IMR-90 (cell line): ENCODE measurements at regions not wholly inside any gene's neighbourhood (a gene's known extent, or its start where the extent isn't known, plus 50 kb on each side); places are given as distances from the start of the nearest gene placed in this dataset.

Experiments
- ATAC-seq: fragments of 200-7000 bp; cut with Tn5 transposase; 2 replicates; pipeline ENCODE4 v1.9.1; 2020; ENCODE audit warnings: low read depth, mild to moderate bottlenecking, moderate library complexity
- BruUV-seq: library from RNA; stranded (reverse); fragments of 400-500 nt; replicated peaks from 2 replicates; lab custom pipeline; 2021; lab: Mats Ljungman, UMichigan
- CTCF ChIA-PET: fragments of 300-600 bp; formaldehyde crosslinking; extraction: SDS; loops from one replicate; lab custom pipeline; 2021; ENCODE audit warnings: antibody characterized with exemption; lab: Yijun Ruan, JAX
- POLR2A ChIA-PET: fragments of 300-600 bp; sonication (Branson Sonifier 250); formaldehyde crosslinking; loops from one replicate; lab custom pipeline; 2022; ENCODE audit warnings: antibody characterized with exemption; ENCODE audit not compliant: unreplicated experiment; lab: Charles Lee
- DNase-seq: peaks from one replicate; pipeline ENCODE4 v3.0.0; 2013
- H2AFZ ChIP-seq: replicated peaks from 2 replicates; pipeline ENCODE3; 2013; ENCODE audit warnings: low read length, mild to moderate bottlenecking; ENCODE audit not compliant: poor library complexity
- H2AK5ac ChIP-seq: 2 replicates; pipeline ENCODE4 v1.6.1; 2013; ENCODE audit warnings: low read depth, low read length, inconsistent platforms
- H2AK9ac ChIP-seq: replicated peaks from 2 replicates; pipeline ENCODE3; 2013; ENCODE audit warnings: mild to moderate bottlenecking, low read depth, low read length, moderate library complexity; ENCODE audit not compliant: poor library complexity
- H2BK120ac ChIP-seq: 2 replicates; pipeline ENCODE4 v1.6.1; 2013; ENCODE audit warnings: low read depth, low read length, inconsistent platforms
- H2BK15ac ChIP-seq: 3 replicates; pipeline ENCODE4 v1.6.1; 2013; ENCODE audit warnings: low read depth, low read length, inconsistent platforms
- H2BK20ac ChIP-seq: 2 replicates; pipeline ENCODE4 v1.6.1; 2013; ENCODE audit warnings: low read depth, mild to moderate bottlenecking, inconsistent platforms, low read length, moderate library complexity
- H2BK5ac ChIP-seq: 2 replicates; pipeline ENCODE4 v1.6.1; 2013; ENCODE audit warnings: mild to moderate bottlenecking, low read depth, low read length, inconsistent platforms; ENCODE audit not compliant: poor library complexity, severe bottlenecking
- H3K14ac ChIP-seq: replicated peaks from 2 replicates; pipeline ENCODE4 v1.6.1; 2013; ENCODE audit warnings: low read depth, low read length, inconsistent platforms
- H3K18ac ChIP-seq: 2 replicates; pipeline ENCODE4 v1.6.1; 2013; ENCODE audit warnings: low read depth, low read length, control low read depth
- H3K23ac ChIP-seq: 2 replicates; pipeline ENCODE4 v1.6.1; 2013; ENCODE audit warnings: low read depth, low read length, inconsistent platforms
- H3K27ac ChIP-seq: 2 replicates; pipeline ENCODE4 v1.5.1; 2013; ENCODE audit warnings: mild to moderate bottlenecking, control low read depth, low read length; ENCODE audit not compliant: insufficient read depth
- H3K27me3 ChIP-seq: 2 replicates; pipeline ENCODE4 v1.6.1; 2013; ENCODE audit warnings: low read length; ENCODE audit not compliant: control insufficient read depth, insufficient read depth
- H3K36me3 ChIP-seq: 2 replicates; pipeline ENCODE4 v1.6.1; 2013; ENCODE audit warnings: low read length, mixed read lengths; ENCODE audit not compliant: control insufficient read depth, insufficient read depth
- H3K4ac ChIP-seq: 2 replicates; pipeline ENCODE4 v1.6.1; 2013; ENCODE audit warnings: low read depth, low read length, inconsistent platforms
- H3K4me1 ChIP-seq: 2 replicates; pipeline ENCODE4 v1.6.1; 2013; ENCODE audit warnings: low read length, mixed read lengths; ENCODE audit not compliant: control insufficient read depth, insufficient read depth
- H3K4me2 ChIP-seq: 2 replicates; pipeline ENCODE4 v1.6.1; 2013; ENCODE audit warnings: low read depth, mild to moderate bottlenecking, control low read depth, low read length, moderate library complexity
- H3K4me3 ChIP-seq: 2 replicates; pipeline ENCODE4 v1.5.1; 2013; ENCODE audit warnings: low read depth, mild to moderate bottlenecking, control low read depth, low read length, moderate library complexity; ENCODE audit not compliant: insufficient read depth
- H3K56ac ChIP-seq: 2 replicates; pipeline ENCODE4 v1.6.1; 2013; ENCODE audit warnings: low read length, inconsistent platforms; ENCODE audit not compliant: insufficient read depth; ENCODE audit errors: extremely low read depth
- H3K79me1 ChIP-seq, 2 experiments: 2 replicates each; pipeline ENCODE4 v1.6.1; 2013; ENCODE audit warnings: low read length in 2 of 2, inconsistent platforms in 1 of 2, low read depth in 1 of 2
- H3K9ac ChIP-seq: 2 replicates; pipeline ENCODE4 v1.6.1; 2013; ENCODE audit warnings: low read depth, low read length, control low read depth
- H3K9me1 ChIP-seq: 2 replicates; pipeline ENCODE4 v1.6.1; 2013; ENCODE audit warnings: low read length, inconsistent platforms; ENCODE audit not compliant: insufficient read depth
- H3K9me3 ChIP-seq: 2 replicates; pipeline ENCODE4 v1.6.1; 2013; ENCODE audit warnings: low read length; ENCODE audit not compliant: control insufficient read depth, insufficient read depth
- H4K20me1 ChIP-seq: 2 replicates; pipeline ENCODE4 v1.6.1; 2013; ENCODE audit warnings: low read length, inconsistent platforms; ENCODE audit not compliant: insufficient read depth
- H4K5ac ChIP-seq: 2 replicates; pipeline ENCODE4 v1.6.1; 2013; ENCODE audit warnings: mild to moderate bottlenecking, low read depth, low read length, control low read depth
- H4K8ac ChIP-seq, 2 experiments: 2 replicates each; pipeline ENCODE4 v1.6.1; 2013; ENCODE audit warnings: low read depth in 2 of 2, low read length in 2 of 2, control low read depth in 1 of 2, inconsistent platforms in 1 of 2
- H4K91ac ChIP-seq: 2 replicates; pipeline ENCODE4 v1.6.1; 2013; ENCODE audit warnings: low read depth, low read length, inconsistent platforms; ENCODE audit not compliant: insufficient read depth
- BHLHE40 ChIP-seq: fragments of 150-350 bp; IDR thresholded peaks from 2 replicates; pipeline ENCODE4 v1.6.1; 2016; ENCODE audit warnings: mild to moderate bottlenecking, low read depth, low read length
- CEBPB ChIP-seq: IDR thresholded peaks from 2 replicates; pipeline ENCODE4 v1.6.1; 2012; ENCODE audit warnings: low read depth, low read length, improper control_type of control experiment
- CTCF ChIP-seq: conservative IDR thresholded peaks from 2 replicates; pipeline ENCODE4 v1.5.1; 2012; ENCODE audit warnings: mild to moderate bottlenecking, low read depth, low read length, improper control_type of control experiment
- ELK1 ChIP-seq: fragments of 150-350 bp; IDR thresholded peaks from 2 replicates; pipeline ENCODE4 v1.6.1; 2016; ENCODE audit warnings: low read depth, mild to moderate bottlenecking, low read length, moderate library complexity, borderline replicate concordance
- FOS ChIP-seq: fragments of 150-350 bp; IDR thresholded peaks from 2 replicates; pipeline ENCODE4 v1.6.1; 2016; ENCODE audit warnings: low read depth, low read length
- MAFK ChIP-seq: IDR thresholded peaks from 2 replicates; pipeline ENCODE4 v1.6.1; 2012; ENCODE audit warnings: low read depth, low read length, improper control_type of control experiment
- MXI1 ChIP-seq: IDR thresholded peaks from 2 replicates; pipeline ENCODE4 v1.6.1; 2012; ENCODE audit warnings: low read depth, mild to moderate bottlenecking, low read length, moderate library complexity, borderline replicate concordance
- POLR2A ChIP-seq: IDR thresholded peaks from 2 replicates; pipeline ENCODE4 v1.6.1; 2012; ENCODE audit warnings: mild to moderate bottlenecking, low read depth, low read length
- RAD21 ChIP-seq: IDR thresholded peaks from 2 replicates; pipeline ENCODE4 v1.6.1; 2012; ENCODE audit warnings: low read length, improper control_type of control experiment
- RCOR1 ChIP-seq: IDR thresholded peaks from 2 replicates; pipeline ENCODE4 v1.6.1; 2012; ENCODE audit warnings: mild to moderate bottlenecking, low read length, improper control_type of control experiment; ENCODE audit not compliant: insufficient replicate concordance
- RFX5 ChIP-seq: IDR thresholded peaks from 2 replicates; pipeline ENCODE4 v1.8.0; 2012; ENCODE audit warnings: low read depth, mild to moderate bottlenecking, low read length, moderate library complexity
- SMC3 ChIP-seq: fragments of 150-350 bp; IDR thresholded peaks from 2 replicates; pipeline ENCODE4 v1.6.1; 2016; ENCODE audit warnings: low read depth, mild to moderate bottlenecking, antibody characterized with exemption, low read length, moderate library complexity
- USF2 ChIP-seq: fragments of 150-350 bp; IDR thresholded peaks from 2 replicates; pipeline ENCODE4 v1.6.1; 2017; ENCODE audit warnings: mild to moderate bottlenecking, antibody characterized with exemption, low read length, low read depth
- WGBS, 2 experiments: methylation state at CpG; one replicate each; pipeline versions ENCODE4 v1.1.5 to v1.1.7; 2013; ENCODE audit warnings: missing lambda C conversion rate in 2 of 2; ENCODE audit not compliant: insufficient read length in 1 of 2; ENCODE audit errors: extremely low coverage in 2 of 2; 5-methylcytosine and 5-hydroxymethylcytosine counted together
- dilution Hi-C: fragments of 300-500 bp; cut with HindIII; formaldehyde crosslinking; loops from one replicate; pipeline ENCODE4 v1.14.3; 2018; ENCODE audit warnings: low sequenced_read_pairs; ENCODE audit not compliant: unreplicated experiment
- in situ Hi-C: fragments of 300-500 bp; cut with MboI; formaldehyde crosslinking; loops from 3 replicates; pipeline ENCODE4 v1.14.3; 2019; ENCODE audit warnings: low sequenced_read_pairs, inconsistent platforms, mixed read lengths
- intact Hi-C: fragments of 100-400 bp; cut with micrococcal nuclease; formaldehyde crosslinking; loops from 2 replicates; pipeline ENCODE4 v1.10.0; 2022

DNA sequence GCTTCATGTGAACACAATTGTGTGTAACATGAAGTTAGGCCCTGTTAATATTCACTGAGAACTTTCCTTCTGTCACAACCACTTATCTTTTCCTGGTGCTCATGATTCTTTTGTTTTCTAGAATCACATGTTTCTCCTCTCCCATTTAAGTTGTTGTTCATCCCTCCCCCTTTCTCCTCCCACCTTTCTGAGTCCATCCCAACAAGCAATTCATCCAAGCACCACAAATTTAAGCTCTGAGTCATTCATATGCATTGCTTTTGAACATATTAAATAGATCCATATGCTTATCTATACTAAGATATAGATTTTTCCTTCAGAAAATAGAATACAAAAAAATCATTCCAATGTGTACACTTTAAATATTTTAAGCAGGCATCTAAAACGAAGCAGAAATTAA, 75.2 kb upstream of the NFIB start:
- CTCF ChIA-PET: no interaction called here
- ATAC-seq: no peak
- no TSS peak for BruUV-seq

More for the DNA sequence above, 75.2 kb upstream of the NFIB start:
- in situ Hi-C loops: no loop called here
- Histone ChIP-seq H3K56ac (no peak overlapping the region), H3K9me1 (no peaks in the 10 kb centered on the region), H2BK20ac (no peak overlapping the region), H4K8ac (no peak overlapping the region), H3K9ac (no peak overlapping the region), H3K14ac (no peak overlapping the region), H2AK5ac (no peak overlapping the region), H4K91ac (no peak overlapping the region), H2AFZ (no peak overlapping the region), H3K9me3 (no peaks in the 10 kb centered on the region; the same call in 1 of the 2 replicates), H3K18ac (no peak overlapping the region), H2BK5ac (no peak overlapping the region), H3K23ac (no peak overlapping the region), H3K79me1 (no peaks in the 10 kb centered on the region), H3K4me2 (no peak overlapping the region), H3K36me3 (no peaks in the 10 kb centered on the region), H4K20me1 (no peaks in the 10 kb centered on the region), H3K4me1 (no peaks in the 10 kb centered on the region), H2AK9ac (no peak overlapping the region), H2BK15ac (no peak overlapping the region), H2BK120ac (no peak overlapping the region), H3K4me3 (no peak overlapping the region), H3K27ac (no peak overlapping the region), H4K5ac (no peak overlapping the region), H3K27me3 (peaks cover 24% of the 10 kb centered on the region), H3K4ac (no peak overlapping the region)
- intact Hi-C loops: no loop called here
- DNase-seq: no peak
- no peak for TF ChIP-seq USF2
- no peak for TF ChIP-seq CEBPB
- no peak for TF ChIP-seq FOS
- no peak for TF ChIP-seq BHLHE40
- TF ChIP-seq MAFK: no peak
- no peak for TF ChIP-seq MXI1
- no peak for TF ChIP-seq POLR2A
- TF ChIP-seq RCOR1: no peak
- no peak for TF ChIP-seq CTCF
- no peak for TF ChIP-seq RFX5
- no peak for TF ChIP-seq RAD21
- TF ChIP-seq ELK1: no peak
- TF ChIP-seq SMC3: no peak
- WGBS, 2 experiments: no CpG with 5 or more reads among the region's 1 CpG
- POLR2A ChIA-PET: no interaction called here
- dilution Hi-C loops: no loop called here
